ENCODE measurements at regions not wholly inside any gene's neighbourhood (a gene's known extent, or its start where the extent isn't known, plus 50 kb on each side); places are given as distances from the start of the nearest gene placed in this dataset.

GRCh38 chr13:39982745-39983144 is 327.3 kb downstream of the COG6 start:
- BruUV-seq (replicated peaks) = no TSS peak
- H3K9me3 ChIP-seq (replicated peaks; ENCODE audit: control insufficient read depth, insufficient read depth, low read depth, low read length) = no peaks in the 10 kb centered on the region
- ChIA-PET POLR2A (no interaction called here), CTCF (ENCODE audit: low intra/inter-chr PET ratio) (no interaction called here)
- H4K20me1 ChIP-seq (replicated peaks; ENCODE audit: control insufficient read depth, insufficient read depth, low read length) = no peaks in the 10 kb centered on the region
- H3K4me1 ChIP-seq (replicated peaks in 1 of 2; ENCODE audit: control insufficient read depth in 2 of 2, insufficient read depth in 2 of 2, low read length in 2 of 2) = no peaks in the 10 kb centered on the region
- no peak overlapping the region for H3K4me2 ChIP-seq (ENCODE audit: insufficient read depth, low read length)
- ATAC-seq (no peak), FAIRE-seq (no peak), DNase-seq (ENCODE audit: extremely low read depth in 1 of 4, low spot score in 3 of 4) (no peak)
- no peak overlapping the region for H3K27ac ChIP-seq (ENCODE audit: extremely low read depth, low read depth, low read length)
- H3K27me3 ChIP-seq (ENCODE audit: control insufficient read depth in 2 of 2, insufficient read depth in 2 of 2, low read length in 2 of 2) = no peaks in the 10 kb centered on the region
- H3K9ac ChIP-seq (ENCODE audit: insufficient read depth in 1 of 2, low read depth in 2 of 2, low read length in 2 of 2) = no peak overlapping the region
- intact Hi-C loops (cut with micrococcal nuclease) = no loop called here
- in situ Hi-C loops (cut with MboI) = no loop called here
- no peak overlapping the region for H3K4me3 ChIP-seq
- H3K79me2 ChIP-seq (ENCODE audit: control insufficient read depth, insufficient read depth, low read length) = no peaks in the 10 kb centered on the region
- TF ChIP-seq MAFG (tag; conservative IDR thresholded peaks at IDR 0.05) (no peak), MAFF (IDR thresholded peaks at IDR 0.05; ENCODE audit: low read length) (no peak)
- H3K36me3 ChIP-seq (ENCODE audit: control insufficient read depth, insufficient read depth, low read length) = no peaks in the 10 kb centered on the region
- H3K9me1 ChIP-seq (ENCODE audit: control insufficient read depth, insufficient read depth, low read length) = no peaks in the 10 kb centered on the region
- H2AFZ ChIP-seq (ENCODE audit: low read depth, low read length) = no peak overlapping the region
- WGBS (ENCODE audit: insufficient coverage, low coverage, missing lambda C conversion rate) = 0% methylated on average over 3 of the region's 4 CpGs

GRCh38 chr13:39985071-39985470 is 329.6 kb downstream of the COG6 start:
- intact Hi-C loops (cut with micrococcal nuclease) (no loop called here), in situ Hi-C loops (cut with MboI) (no loop called here)
- Histone ChIP-seq H3K9me1 (ENCODE audit: control insufficient read depth, insufficient read depth, low read length) (no peaks in the 10 kb centered on the region), H3K36me3 (ENCODE audit: control insufficient read depth, insufficient read depth, low read length) (no peaks in the 10 kb centered on the region), H3K4me1 (replicated peaks in 1 of 2; ENCODE audit: control insufficient read depth in 2 of 2, insufficient read depth in 2 of 2, low read length in 2 of 2) (no peaks in the 10 kb centered on the region), H2AFZ (ENCODE audit: low read depth, low read length) (no peak overlapping the region), H3K27me3 (ENCODE audit: control insufficient read depth in 2 of 2, insufficient read depth in 2 of 2, low read length in 2 of 2) (no peaks in the 10 kb centered on the region), H3K9me3 (replicated peaks; ENCODE audit: control insufficient read depth, insufficient read depth, low read depth, low read length) (no peaks in the 10 kb centered on the region), H3K4me2 (ENCODE audit: insufficient read depth, low read length) (no peak overlapping the region), H3K79me2 (ENCODE audit: control insufficient read depth, insufficient read depth, low read length) (no peaks in the 10 kb centered on the region), H3K9ac (ENCODE audit: insufficient read depth in 1 of 2, low read depth in 2 of 2, low read length in 2 of 2) (no peak overlapping the region), H4K20me1 (replicated peaks; ENCODE audit: control insufficient read depth, insufficient read depth, low read length) (no peaks in the 10 kb centered on the region), H3K4me3 (no peak overlapping the region), H3K27ac (ENCODE audit: extremely low read depth, low read depth, low read length) (no peak overlapping the region)
- WGBS (ENCODE audit: insufficient coverage, low coverage, missing lambda C conversion rate) = 5% methylated on average over 4 of the region's 4 CpGs
- POLR2A ChIA-PET = interaction anchor here (0.7 kb wide), 1 partner anchor 683 kb away, joined by 3 read pairs; no protein-coding TSS in a partner anchor
- CTCF ChIA-PET (ENCODE audit: low intra/inter-chr PET ratio) = no interaction called here
- no TSS peak for BruUV-seq (replicated peaks)
- DNase-seq (ENCODE audit: extremely low read depth in 1 of 4, low spot score in 3 of 4) (no peak), ATAC-seq (no peak), FAIRE-seq (no peak)
- TF ChIP-seq LCOR (CRISPR knock-in tag; IDR thresholded peaks at IDR 0.05) (no peak), PRPF4 (IDR thresholded peaks at IDR 0.05; ENCODE audit: insufficient read depth, low read depth, low read length, poor library complexity, severe bottlenecking) (no peak), ZNF224 (CRISPR knock-in tag; IDR thresholded peaks at IDR 0.05) (no peak), ELK3 (CRISPR knock-in tag; IDR thresholded peaks at IDR 0.05) (no peak), TCF3 (CRISPR knock-in tag; IDR thresholded peaks at IDR 0.05) (no peak), TRIM25 (IDR thresholded peaks at IDR 0.05; ENCODE audit: borderline replicate concordance) (no peak), CBX3 (IDR thresholded peaks at IDR 0.05; ENCODE audit: borderline replicate concordance in 1 of 2, low read length in 2 of 2) (no peak), ZNF57 (CRISPR knock-in tag; IDR thresholded peaks at IDR 0.05) (no peak), KDM1A (IDR thresholded peaks at IDR 0.05) (no peak), ZBED1 (IDR thresholded peaks at IDR 0.05) (no peak), ZNF449 (CRISPR knock-in tag; IDR thresholded peaks at IDR 0.05) (no peak), EP300 (IDR thresholded peaks at IDR 0.05; ENCODE audit: low read length) (no peak)
